CMK (cell line): ENCODE measurements at regions not wholly inside any gene's neighbourhood (a gene's known extent, or its start where the extent isn't known, plus 50 kb on each side); places are given as distances from the start of the nearest gene placed in this dataset.

Source experiments
- DNase-seq: peaks from one replicate; pipeline ENCODE4 v3.0.0-alpha.2; 2010; ENCODE audit warnings: low read depth

DNA sequence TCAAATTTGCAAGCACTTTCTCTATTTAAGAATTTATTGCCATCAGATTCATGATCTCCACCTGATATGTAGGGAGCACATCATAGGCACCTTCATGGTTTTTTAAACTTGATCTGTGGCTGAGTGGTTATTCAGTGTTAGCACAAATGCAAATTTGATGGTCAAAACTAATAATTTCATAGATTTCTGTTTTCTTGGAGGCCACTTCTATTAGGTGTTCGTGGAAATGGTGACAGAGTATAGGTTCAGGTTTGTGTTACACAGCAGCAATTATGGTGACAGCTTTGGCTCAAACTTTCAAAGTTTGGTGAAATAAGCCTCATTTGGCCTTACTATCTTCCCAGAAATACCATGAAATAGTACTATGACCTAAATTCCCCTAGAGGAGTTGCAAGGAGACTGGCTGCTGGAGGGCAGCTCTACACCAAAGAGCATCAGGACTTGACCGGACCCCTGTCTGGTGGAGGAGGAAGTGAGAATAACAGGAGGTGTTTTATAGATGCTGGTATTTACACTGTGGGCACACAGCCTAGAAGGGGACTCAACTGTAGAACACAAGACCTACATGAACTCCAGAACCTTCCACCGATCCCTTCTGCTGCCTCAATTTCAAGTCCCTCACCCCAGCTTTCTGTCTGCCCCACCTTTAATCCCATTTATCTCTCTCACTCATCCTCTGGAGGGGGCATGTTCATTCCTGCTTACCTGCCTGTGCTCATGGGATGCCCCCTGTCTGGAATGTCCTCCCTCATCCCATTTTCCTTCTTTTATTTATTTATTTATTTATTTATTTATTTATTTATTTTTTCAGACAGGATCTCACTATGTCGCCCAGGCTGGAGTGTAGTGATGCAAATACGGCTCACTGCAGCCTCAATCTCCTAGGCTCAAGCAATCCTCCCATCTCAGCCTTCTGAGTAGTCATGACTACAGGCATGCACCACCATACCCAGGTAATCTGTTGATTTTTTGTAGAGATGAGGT, 132.9 kb upstream of the SIX2 start:
- DNase-seq = no peak

DNA sequence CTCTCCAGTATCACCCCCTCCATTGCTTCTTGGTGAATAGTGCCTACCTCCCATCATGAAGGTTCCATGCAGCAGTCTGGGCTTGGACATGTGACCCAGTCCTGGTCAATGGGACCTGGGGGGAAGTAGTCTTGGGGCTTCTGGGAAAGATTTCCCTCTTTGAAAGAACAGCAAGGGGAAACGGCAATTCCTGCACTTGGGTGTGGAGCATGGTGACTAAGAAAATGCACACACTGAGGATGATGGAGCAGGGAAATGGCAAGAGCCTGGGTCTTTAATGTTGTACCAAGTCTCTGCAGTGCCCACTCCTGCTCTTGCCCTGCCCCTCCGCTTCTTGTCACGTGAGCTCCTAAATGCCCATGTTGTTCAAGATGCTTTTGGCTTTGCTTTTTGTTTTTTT, 131.4 kb upstream of the SIX2 start:
- DNase-seq = no peak

DNA sequence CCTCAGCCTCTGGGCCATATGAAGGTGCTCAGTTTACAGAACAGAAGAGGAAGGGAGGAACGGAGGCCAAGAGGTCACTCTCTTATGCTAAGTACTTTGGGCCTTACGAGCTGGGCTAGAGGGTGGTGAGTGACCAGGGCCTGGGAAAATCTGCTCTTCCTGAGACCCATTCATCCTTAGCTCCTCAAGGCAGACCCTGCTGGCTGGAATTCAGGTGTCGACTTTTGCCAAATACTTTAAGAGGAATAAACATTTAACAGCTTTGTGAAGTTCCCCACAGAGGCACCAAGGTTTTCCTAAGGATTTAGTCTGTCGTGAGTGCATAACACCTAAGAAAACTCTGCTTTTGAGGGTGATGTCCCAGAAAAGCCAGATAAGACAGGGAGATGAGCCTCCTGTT, 129.7 kb upstream of the SIX2 start:
- DNase-seq = no peak

GRCh38 chr2:45137966-45138695, 128.9 kb upstream of the SIX2 start:
- no peak for DNase-seq

GRCh38 chr2:45134726-45135125, 125.5 kb upstream of the SIX2 start:
- DNase-seq = peak; percentile 43

DNA sequence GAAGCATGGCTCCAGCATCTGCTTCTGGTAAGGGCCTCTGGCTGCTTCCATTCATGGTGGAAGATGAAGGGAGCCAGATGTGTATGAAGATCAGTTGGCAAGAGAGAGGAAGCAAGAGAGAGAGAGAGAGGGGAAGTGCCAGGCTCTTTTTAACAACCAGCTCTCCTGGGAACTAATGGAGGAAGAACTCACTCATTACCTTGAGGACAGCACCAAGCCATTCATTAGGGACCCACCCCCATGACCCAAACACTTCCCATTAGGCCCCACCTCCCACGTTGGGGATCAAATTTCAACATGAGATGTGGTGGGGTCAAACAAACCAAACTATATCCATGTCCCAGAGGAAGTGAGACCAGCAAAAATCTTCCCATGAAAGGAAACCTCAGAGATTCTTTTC, 124.8 kb upstream of the SIX2 start:
- DNase-seq = no peak

GRCh38 chr2:45132551-45132950, 123.3 kb upstream of the SIX2 start:
- DNase-seq = no peak

DNA sequence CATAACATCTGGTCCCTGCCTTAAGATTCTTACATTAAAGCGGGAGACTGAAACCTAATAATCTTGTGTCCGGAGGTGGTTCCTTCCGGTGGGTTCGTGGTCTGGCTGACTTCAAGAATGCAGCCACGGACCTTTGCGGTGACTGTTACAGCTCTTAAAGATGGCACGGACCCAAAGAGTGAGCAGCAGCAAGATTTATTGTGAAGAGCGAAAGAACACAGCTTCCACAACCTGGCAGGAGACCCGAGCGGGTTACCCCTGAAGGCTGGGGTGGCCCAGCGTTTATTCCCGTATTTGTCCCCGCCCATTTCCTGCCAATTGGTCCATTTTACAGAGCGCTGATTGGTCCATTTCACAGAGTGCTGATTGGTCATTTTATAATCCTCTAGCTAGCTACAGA, 122.3 kb upstream of the SIX2 start:
- DNase-seq = peak; percentile 66

- DNase-seq = no peak
Observed at GRCh38 chr2:45130736-45131135, 121.5 kb upstream of the SIX2 start.

DNA sequence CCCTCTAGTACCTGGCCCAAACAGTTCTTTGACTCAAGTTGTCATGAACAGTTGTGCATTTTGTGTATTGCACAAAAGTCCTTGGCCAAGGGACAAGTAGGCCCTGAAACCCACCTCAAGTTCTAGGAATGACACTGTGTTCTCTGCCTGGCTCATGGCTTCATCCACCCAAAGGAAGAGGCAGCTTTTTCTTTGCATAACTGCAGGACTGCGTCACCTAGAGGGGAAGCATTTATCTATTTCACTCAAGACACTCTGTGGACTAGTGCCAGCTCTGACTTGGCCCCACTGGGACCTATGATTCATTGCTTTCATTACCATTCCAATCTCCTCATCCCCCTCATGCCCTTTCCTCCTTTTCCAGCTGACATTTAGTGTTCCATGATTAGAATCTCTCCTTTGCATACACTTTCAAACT, 119.3 kb upstream of the SIX2 start:
- no peak for DNase-seq

DNA sequence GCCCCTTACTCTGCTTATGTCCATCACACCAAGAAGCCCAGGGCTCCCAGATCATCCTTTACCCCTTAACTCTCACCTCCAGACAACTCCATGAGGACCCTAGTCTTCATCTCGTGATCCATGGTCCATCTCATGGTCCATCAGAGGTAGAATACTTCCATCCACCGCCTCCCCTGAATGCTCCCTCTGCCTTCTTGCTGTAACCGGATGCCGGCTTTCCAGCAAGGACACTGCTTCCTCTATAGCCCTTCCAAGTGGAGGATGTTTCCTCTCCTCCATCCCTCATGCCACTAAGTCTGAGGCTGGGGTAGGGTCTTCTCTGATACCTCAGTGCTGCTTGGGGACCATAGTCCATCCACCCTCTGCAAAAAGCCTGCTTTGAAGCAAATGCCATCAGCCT, 118.6 kb upstream of the SIX2 start:
- no peak for DNase-seq

GRCh38 chr2:45127321-45127720, 118.1 kb upstream of the SIX2 start:
- no peak for DNase-seq

DNA sequence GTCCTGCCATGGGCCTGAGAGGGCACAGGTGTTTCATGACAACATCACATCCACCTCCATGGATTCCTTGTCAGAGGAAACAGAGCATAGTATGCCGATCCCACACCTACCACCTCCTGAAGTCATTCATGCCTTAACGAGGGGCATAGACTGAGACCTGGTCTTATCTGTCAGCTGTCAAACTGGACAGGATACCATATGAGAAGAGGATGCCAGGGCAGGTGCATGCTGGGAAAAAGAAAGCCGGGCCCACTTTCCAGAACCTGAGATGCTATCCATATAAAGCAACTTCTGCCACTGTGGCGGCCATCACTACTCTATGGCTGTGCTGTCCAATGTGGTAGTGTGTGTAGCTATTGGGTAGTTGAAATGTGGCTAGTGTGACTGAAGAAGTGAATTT, 116.0 kb upstream of the SIX2 start:
- no peak for DNase-seq

DNA sequence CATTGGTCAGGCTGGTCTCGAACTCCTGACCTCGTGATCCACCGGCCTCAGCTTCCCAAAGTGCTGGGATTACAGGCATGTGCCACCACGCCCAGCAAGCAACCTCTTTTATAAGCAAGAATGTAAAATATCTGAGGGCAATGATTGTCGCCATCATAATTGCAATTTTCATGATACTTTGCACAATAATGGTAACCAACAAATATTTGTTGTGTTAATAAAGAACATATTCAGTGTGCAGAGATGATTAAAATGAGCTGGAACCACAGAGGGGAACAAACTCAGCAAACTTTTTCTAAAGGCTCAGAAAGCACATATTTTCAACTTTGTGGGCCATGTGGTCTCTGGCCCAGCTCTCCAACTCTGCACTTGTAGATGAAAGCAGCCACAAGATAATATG, 115.2 kb upstream of the SIX2 start:
- DNase-seq = no peak

- no peak for DNase-seq
Observed at GRCh38 chr2:45123521-45124191, 114.4 kb upstream of the SIX2 start.

- DNase-seq = no peak
Observed at GRCh38 chr2:45123065-45123464, 113.8 kb upstream of the SIX2 start.

GRCh38 chr2:45121236-45121927, 112.1 kb upstream of the SIX2 start:
- DNase-seq = no peak

GRCh38 chr2:45120546-45120945, 111.3 kb upstream of the SIX2 start:
- no peak for DNase-seq

DNA sequence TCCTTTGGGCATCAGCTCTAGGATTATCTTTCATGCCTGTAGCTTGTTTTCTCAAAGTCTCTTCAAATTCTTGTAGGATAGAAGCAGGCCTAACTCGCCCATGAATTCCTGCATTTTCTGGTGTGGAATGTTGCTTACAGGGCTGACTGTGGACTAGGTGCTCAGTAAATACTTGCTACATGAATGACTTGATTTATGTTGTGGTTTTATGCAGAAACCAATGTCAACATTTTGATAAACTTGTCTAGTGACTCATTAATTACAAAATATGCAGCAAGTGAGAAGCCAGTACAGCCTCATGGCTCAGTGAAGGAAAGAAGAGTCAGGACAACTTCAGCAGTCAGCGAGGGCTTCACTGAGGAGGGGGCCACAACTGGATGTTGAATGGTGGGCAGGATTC, 110.6 kb upstream of the SIX2 start:
- DNase-seq = no peak

- no peak for DNase-seq
Observed at GRCh38 chr2:45119038-45119437, 109.8 kb upstream of the SIX2 start.

- DNase-seq = no peak
Observed at GRCh38 chr2:45117383-45117782, 108.1 kb upstream of the SIX2 start.

GRCh38 chr2:45115181-45115580, 105.9 kb upstream of the SIX2 start:
- no peak for DNase-seq
